GM21737 (cell line): ENCODE measurements at regions not wholly inside any gene's neighbourhood (a gene's known extent, or its start where the extent isn't known, plus 50 kb on each side); places are given as distances from the start of the nearest gene placed in this dataset.

Experiments
- ATAC-seq: cut with Tn5 transposase; IDR thresholded peaks from one replicate; pipeline ENCODE4 v1.9.1; 2021; ENCODE audit warnings: mild to moderate bottlenecking, moderate library complexity; ENCODE audit not compliant: unreplicated experiment

DNA sequence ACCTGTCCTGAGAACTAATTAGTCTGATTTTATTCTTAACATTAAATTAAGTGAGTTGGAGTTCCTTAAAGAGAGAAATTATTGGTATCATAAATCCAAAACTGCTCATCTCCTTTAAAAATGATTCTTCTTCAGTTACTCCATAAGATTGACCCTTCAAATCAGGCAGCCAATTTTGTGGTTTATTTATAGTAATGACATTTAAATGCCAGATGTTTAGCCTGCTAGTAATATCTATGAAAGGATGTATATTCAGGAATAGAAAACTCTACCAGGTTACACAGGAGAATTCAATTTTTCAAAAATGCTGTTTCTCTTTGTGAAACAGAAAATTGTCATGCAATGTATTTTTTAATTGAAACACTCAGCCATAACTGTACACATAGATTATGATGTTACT, 457.8 kb upstream of the ROBO2 start:
- no peak for ATAC-seq

DNA sequence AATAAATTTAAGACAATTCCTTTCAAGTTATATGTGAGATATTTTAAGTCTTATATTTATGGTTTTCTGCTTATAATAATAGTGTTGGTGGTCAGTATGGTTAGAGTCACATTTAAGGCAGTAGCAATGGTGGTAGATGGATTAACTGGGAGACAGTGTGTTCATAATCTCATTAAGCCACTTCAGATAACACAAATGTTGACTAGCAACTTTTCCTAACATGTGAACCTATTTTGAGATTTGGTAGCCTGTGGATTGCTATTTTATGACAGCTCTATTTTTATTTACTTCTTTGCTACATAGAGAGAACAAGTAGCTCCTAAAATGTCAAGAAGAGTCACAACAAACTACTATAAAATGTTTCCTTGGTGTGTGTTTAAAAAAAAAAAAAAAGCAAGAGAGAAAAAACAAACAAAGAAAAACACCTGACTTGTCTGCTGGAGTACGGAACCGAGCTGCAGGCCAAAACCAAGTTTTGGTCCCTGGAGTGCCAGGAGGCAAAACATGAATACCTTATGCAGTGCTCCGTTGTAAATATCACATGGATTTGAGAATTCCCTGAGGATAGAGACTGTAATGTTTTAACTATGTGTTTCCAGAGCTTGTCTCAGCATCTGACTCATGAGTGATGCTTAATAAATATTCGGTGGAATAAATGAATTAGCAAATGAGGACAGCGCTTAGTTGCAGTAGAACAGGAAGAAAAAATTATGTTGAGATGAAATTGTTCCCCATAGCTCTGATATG, 457.1 kb upstream of the ROBO2 start:
- no peak for ATAC-seq

GRCh38 chr3:76585794-76586392, 454.0 kb upstream of the ROBO2 start:
- ATAC-seq, result no peak

GRCh38 chr3:76586471-76586870, 453.4 kb upstream of the ROBO2 start:
- no peak for ATAC-seq

- ATAC-seq, result no peak
These were observed 429.7 kb upstream of the ROBO2 start for GRCh38 chr3:76610150-76610549.

- no peak for ATAC-seq
These were observed 424.2 kb upstream of the ROBO2 start for GRCh38 chr3:76615719-76616118.

DNA sequence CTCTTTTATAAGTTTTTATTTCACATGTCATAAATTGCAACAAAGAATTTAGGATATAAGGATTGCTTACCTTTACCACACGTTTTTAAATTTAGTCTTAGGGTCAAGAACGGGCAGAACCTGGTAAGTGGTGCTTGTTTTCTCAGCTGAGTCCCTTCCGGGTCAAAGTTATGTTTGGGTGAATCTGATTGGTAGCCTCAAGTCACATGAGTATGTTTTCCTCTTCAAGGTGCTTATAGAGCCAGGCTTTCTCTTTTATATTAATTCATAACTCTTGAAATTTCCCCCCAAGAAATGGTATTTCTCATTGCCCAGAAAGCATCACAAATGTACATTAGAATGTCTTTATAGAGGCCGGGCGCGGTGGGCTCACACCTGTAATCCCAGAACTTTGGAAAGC, 415.7 kb upstream of the ROBO2 start:
- no peak for ATAC-seq

DNA sequence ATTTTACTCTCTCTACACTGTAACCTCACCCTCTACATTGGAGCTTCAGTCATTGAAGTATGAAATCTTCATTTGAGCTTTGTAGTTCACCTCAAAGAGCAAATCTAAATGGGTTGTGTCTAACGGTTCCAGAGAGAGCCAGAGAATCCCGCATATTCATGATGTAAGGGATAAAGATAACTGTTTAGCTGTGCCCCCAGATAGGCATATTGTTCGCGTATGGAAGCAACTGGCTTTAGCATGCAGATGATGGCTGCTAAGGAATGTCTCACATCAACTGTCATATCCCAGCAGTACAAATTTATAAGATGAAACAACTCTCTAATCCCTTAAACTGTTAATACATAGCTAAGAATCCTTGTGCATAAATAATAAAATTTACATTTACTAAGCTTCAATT, 412.7 kb upstream of the ROBO2 start:
- no peak for ATAC-seq

- ATAC-seq, result no peak
These were observed 408.6 kb upstream of the ROBO2 start for GRCh38 chr3:76631251-76631650.

DNA sequence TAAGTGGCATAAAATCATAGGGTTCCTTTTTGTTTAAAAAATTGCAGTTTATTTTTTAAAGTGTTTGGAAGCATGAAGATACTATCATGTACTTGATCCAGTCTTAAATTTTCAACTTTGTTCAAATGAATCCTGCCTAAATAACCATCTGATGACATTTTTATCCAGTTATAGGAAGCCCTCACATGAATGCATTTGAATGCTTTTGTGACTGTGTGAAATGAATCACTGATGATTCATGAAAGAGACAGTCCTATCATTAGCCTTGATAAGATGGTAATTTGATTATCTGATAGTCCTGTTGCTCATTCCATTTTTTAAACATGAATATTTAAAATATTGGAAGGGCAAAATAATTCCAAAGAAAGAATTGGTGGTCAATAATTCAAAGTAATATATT, 401.9 kb upstream of the ROBO2 start:
- ATAC-seq, result no peak

- ATAC-seq, result no peak
These were observed 396.1 kb upstream of the ROBO2 start for GRCh38 chr3:76643623-76644304.

DNA sequence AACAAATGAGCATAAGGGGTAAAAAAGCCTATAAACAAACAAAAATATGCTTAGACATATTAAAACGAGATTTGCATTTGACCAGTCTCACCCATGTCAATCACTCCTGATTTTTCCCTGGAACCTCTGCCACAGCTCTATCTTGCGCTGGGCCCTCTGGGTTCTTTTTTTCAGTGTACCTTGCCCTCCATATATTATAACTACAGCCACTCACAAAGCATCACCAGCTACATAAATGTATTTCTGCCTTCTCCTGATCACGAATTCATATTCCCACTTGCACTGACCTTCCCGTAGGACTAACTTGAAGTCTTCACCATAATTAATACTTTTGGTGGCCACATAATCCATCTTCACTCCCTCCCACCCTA, 395.6 kb upstream of the ROBO2 start:
- ATAC-seq, result no peak

DNA sequence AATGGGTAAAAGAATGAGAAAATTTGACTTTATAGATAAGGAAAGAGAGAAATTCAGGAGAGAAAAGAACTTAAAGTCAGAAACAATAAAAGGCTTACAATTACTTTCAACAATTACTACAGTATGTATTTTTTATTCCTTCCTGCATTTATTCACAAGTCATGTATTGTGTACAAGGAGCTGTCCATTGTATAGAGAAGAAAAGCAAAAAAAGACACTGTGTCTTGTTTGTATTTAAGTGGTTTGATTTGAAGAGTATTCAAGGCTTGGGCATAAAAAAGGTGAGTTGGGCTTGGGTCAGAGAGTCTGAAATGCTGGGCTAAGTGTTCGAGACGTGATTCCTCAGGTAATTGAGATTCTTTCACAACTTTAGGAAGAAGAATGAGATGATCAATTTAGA, 394.2 kb upstream of the ROBO2 start:
- no peak for ATAC-seq

GRCh38 chr3:76646921-76647562, 392.9 kb upstream of the ROBO2 start:
- ATAC-seq, result no peak

DNA sequence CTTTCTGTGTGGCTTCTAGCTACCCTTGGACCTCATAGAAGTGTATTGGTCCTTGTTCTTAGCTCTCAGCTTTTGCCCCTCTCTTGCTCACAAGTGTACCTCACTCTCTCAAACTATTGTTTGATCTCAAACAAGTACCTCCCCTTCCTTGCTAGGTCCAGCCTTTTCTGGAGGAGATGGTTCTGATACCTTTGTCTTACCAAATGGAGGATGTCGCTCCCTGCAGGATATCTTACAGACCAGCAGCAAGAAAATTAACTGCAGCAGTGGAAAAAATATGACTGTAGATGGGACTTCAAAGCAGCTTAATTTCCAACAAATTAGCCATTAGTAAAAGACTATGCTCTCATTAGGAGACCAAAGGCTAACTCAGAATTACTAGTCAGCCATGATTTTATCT, 388.1 kb upstream of the ROBO2 start:
- ATAC-seq, result no peak

DNA sequence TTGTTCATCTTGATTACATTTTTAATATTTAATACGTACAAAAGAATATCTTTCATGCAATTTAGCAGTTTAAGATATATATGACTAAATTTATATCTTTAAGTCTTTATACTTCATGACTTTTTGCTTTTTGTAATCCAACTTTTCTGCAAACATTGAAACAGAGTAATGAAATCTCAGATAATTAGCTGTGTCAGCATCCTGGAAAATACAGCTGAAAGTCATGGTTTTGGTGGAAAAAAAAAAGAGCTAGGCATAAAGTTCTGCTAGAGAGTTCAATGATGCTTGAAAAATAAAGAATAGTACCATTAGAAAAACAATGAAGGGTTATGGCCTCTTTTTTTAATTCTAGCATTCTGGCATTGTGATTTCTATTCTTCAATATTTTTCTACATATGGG, 387.4 kb upstream of the ROBO2 start:
- ATAC-seq, result no peak

GRCh38 chr3:76653640-76654251, 386.2 kb upstream of the ROBO2 start:
- ATAC-seq, result no peak

GRCh38 chr3:76656531-76657070, 383.3 kb upstream of the ROBO2 start:
- ATAC-seq, result no peak

- ATAC-seq, result no peak
These were observed 382.0 kb upstream of the ROBO2 start for GRCh38 chr3:76657909-76658308.

- ATAC-seq, result no peak
These were observed 378.2 kb upstream of the ROBO2 start for GRCh38 chr3:76661527-76662250.

GRCh38 chr3:76664816-76665215, 375.1 kb upstream of the ROBO2 start:
- ATAC-seq, result no peak
